Activated CD4-positive, alpha-beta T cell treated with anti-CD3 and anti-CD28 coated beads, Interleukin-2, amount 50 U/mL, for 4 hours (primary cell): ENCODE measurements at regions not wholly inside any gene's neighbourhood (a gene's known extent, or its start where the extent isn't known, plus 50 kb on each side); places are given as distances from the start of the nearest gene placed in this dataset.

Experiments
- DNase-seq, 2 experiments: peaks; one replicate each; pipeline ENCODE4 v3.0.0-alpha.2; 2020

- DNase-seq: no peak
Observed at GRCh38 chr19:30173593-30174356, 198.4 kb upstream of the ZNF536 start.

- no peak for DNase-seq
Observed at GRCh38 chr19:30174357-30174645, 197.9 kb upstream of the ZNF536 start.

DNA sequence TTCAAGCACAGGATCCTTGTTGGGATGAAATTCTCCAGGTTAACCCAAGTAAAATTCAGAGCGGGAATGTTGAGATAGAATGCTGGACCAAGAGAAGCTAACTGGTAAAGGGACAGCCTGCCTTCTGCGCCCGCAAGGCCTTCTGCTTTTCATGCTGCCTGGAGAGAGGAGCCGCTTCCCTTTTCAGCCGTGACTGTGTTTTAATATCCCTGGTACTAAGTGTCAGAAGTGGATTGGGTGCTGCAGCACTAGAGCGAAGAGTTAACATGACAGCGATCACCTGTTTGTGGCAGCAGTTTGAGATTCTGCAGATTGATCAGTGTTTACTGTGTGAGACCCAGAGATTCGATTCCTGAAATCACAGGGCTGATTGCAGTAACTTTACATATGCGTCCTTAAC is 197.4 kb upstream of the ZNF536 start:
- DNase-seq: no peak

GRCh38 chr19:30175987-30176386 is 196.2 kb upstream of the ZNF536 start:
- DNase-seq: no peak

DNA sequence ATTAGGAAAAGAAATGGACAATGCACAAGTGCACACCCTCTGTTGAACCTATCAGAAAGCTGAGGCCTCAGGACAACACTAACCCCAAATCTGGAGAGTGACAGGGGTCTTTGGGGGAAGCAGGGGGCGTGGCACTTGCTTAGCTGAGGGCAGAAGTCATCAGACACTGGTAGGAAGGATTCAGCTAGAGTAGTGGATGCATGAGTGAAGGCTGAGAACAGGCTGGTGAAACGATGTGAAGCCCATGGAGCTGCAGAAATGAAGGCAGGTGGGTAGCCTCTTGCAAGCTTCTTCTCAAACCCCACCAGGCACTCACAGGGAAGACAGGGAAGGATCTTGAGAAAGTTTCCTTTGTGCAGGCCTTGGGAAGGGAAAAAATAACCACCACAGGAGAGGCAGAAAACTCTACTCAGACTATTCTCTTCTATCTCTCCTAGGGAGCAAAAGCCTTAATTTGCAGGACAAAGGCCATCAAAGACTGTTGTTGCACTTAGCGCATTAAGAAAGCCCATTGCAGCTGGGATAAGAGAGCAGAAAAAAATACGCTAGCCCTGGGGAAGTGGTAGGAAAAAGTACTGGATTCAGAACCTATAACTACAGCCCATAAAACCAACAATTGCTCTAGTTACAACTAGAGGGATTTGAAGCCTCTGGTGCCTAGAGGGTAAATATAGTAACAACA is 193.3 kb upstream of the ZNF536 start:
- DNase-seq: no peak

GRCh38 chr19:30180691-30181090 is 191.5 kb upstream of the ZNF536 start:
- no peak for DNase-seq

GRCh38 chr19:30183807-30184490 is 188.2 kb upstream of the ZNF536 start:
- no peak for DNase-seq

DNA sequence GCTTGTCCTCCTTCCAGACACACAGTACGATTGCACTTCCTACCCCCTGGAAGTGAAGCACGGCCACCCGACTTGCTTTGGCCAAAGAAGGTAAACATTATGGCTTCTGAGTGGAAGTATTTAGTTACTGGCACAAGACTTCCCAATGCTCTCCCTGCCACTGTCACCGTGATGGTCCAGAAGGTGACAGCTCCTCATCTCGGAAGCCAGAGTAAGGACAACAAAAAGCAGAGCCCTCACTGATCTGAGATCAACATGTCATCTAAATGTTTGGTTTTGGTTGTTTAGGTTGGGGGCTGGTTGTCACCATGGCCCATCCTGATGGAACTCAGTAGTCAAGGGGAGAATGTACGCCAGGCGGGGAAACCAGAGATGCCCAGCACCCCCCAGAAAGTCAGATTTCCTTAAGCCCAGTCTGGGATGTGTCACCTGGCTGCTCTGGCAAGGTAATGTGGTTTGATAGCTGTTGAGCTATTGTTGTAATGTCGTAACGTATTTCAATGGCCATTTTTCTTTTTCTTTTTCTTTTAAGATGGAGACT is 170.1 kb upstream of the ZNF536 start:
- no peak for DNase-seq

- no peak for DNase-seq
Observed at GRCh38 chr19:30204721-30205120, 167.5 kb upstream of the ZNF536 start.

GRCh38 chr19:30206187-30206586 is 166.0 kb upstream of the ZNF536 start:
- no peak for DNase-seq

GRCh38 chr19:30207357-30207756 is 164.8 kb upstream of the ZNF536 start:
- no peak for DNase-seq

GRCh38 chr19:30208436-30209060 is 163.6 kb upstream of the ZNF536 start:
- DNase-seq: no peak

DNA sequence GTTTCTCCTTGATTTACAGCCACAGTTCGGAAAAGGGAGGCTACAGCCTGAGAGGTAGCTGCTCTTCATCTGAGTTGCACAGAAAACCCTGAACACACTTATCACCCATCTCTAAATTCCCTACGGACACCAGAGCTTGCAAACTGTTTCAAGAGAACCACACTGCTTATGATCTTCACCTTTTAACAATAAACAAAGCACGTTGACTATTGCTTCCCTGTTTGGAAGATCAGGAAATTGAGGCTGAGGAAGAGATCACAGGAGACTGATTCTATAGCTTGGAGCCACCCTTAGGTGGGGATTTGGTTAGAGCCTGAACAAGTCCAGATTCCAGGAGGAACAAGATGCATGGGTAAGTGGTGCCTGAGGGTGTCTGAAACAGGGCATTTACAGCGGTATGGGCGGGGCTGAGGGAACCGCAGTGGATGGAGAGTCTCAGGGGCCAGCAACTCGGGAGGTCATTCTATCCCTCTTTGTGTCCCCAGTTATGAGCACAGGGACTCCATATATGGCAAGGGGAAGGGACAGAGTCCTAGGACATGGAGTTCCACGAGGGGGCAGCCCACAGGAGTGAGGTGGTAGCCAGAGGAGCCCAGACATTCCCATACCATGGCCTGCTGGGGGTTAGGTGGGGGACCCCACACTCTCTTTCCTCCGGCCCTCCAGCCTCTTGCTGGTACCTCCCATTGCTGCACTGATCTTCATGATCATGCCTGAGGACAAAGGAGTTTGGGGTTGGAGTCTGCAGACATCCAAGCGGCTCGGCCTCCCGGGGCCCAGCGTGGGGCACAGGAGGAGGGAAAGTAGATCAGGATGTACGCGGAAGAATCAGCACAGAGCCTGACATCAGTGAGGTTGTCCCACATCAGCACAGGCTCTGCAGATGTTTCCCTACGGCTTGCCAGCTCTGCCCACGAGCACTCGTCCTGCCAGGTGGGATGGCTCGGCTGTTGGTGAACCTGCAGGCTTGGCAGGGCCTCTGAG is 162.3 kb upstream of the ZNF536 start:
- no peak for DNase-seq

DNA sequence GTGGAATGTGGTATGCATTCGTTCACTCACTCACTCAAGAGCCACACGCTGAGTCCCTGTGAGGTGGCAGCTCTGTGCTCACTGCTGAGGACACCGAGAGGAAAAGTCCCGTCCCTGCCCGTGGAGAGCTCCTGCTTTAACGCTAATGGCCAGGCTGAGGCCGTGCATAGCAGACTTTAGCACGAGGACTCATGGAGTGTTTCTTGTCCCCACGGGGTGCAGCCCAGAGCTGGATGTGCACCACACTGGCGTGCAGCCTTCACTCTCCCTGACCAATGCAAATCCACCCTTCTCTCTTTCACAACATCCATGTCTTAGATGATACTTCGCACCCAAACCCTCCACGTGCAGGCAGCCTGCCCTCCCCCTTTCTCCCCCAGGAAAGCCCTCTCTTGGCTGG is 159.6 kb upstream of the ZNF536 start:
- DNase-seq: no peak

DNA sequence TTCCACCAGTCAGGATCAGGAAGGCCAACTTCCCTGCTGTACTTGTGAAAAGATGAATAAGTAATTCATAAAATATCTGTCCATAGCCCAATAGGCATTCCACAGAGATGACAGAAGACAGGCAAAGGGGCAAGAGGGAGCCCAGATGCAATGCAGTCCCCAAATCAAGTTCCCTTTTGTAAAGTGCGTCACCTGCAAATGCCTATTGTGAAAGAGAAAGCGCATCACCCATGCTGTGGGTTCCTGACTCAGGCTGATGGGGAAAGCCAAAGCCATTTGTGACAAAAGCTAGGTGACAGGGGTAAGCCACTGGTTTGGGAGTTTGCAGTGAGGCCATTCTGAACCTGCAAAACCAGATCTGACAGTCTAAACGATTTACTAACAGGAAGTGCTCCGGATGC is 157.5 kb upstream of the ZNF536 start:
- DNase-seq: no peak

DNA sequence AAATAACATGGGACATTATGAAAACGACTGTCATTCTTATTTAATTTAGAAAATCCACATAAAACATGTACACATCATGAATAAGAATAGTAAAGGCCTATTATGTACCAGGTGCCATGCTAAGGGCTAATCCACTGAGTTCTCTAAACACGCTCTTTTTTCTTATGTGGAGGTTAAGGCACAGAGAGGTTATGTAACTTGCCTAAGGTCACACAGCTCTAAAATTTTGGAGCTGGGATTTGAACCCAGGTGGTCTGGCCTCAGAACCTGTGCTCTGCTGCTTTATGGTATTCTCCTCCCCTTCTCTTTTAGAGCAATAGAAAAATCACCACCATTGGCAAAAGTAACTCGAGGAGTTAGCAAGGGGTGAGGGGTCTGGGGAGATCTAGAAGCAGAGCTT is 156.9 kb upstream of the ZNF536 start:
- no peak for DNase-seq

- DNase-seq: no peak
Observed at GRCh38 chr19:30216453-30216852, 155.7 kb upstream of the ZNF536 start.

DNA sequence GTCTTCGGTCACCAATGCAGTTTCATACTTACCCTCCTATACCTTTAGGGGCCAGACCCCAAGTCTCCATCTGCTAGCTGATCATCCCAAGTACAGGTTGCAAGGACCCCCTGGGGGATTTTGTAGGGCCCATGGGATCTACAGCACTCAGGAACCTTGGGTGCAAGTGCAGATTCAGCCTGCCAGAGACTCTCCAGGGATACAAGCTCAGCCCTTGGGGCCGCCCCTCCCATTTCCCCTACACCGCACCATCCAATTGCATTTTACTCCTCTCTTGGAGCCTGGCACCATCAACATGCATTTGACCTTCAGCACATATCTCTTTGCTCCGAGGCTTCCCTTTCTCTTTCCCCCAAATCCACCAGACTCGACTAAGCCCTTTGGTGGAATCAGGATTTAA is 154.7 kb upstream of the ZNF536 start:
- DNase-seq: no peak

- DNase-seq: no peak
Observed at GRCh38 chr19:30219702-30220101, 152.5 kb upstream of the ZNF536 start.

DNA sequence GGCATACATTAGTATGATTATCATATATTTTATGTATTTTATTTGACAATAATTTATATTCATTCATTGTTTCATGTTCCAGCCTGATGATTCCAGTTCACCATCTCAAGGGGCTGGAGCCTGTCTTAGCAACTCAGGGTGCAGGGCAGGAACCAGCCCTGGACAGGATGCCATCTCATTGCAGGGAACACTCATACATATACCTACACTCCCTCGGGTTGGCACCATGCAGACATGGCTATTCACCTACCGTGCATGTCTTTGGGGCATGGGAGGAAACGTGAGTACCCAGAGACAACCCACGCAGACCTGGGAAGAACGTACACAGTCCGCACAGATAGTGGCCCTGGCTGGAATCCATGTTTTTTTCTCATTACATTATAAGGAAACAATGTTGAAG is 151.0 kb upstream of the ZNF536 start:
- DNase-seq: no peak

- DNase-seq: no peak
Observed at GRCh38 chr19:30222428-30222873, 149.7 kb upstream of the ZNF536 start.
